Epithelial cell of proximal tubule (primary cell): ENCODE measurements at regions not wholly inside any gene's neighbourhood (a gene's known extent, or its start where the extent isn't known, plus 50 kb on each side); places are given as distances from the start of the nearest gene placed in this dataset.

ENCODE experiments used
- DNase-seq: peaks from one replicate; pipeline ENCODE4 v3.0.0-alpha.2; 2011; ENCODE audit warnings: low read depth
- H3K4me3 ChIP-seq: 2 replicates; pipeline ENCODE4 v1.5.1; 2011; ENCODE audit warnings: low read depth, mild to moderate bottlenecking, low read length
- TF ChIP-seq, protein P1 (sequence below): conservative IDR thresholded peaks from 2 replicates; pipeline ENCODE4 v1.5.1; 2012; ENCODE audit warnings: low read depth, mild to moderate bottlenecking, low read length

DNA sequence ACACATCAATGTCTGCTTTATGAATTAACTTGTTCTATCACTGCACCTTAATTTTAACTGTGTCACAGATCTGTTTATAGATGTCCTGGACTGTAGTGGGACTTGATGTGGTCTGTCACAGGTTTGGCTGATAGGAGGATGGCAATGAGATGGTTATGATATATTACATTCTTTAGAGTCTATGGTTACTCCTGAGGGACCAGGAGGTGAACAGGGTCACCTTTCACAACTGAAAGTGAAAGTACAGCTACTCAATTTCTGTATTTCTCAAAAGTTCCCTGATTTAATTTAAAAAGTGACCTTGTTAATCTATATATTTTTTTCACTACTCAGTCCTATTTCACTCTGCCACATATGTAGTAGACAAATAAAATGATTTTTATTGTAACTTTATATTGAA lies 1284.1 kb upstream of the GYPC start:
- DNase-seq: no peak
- H3K4me3 ChIP-seq: no peak overlapping the region
- TF ChIP-seq, protein P1, sequence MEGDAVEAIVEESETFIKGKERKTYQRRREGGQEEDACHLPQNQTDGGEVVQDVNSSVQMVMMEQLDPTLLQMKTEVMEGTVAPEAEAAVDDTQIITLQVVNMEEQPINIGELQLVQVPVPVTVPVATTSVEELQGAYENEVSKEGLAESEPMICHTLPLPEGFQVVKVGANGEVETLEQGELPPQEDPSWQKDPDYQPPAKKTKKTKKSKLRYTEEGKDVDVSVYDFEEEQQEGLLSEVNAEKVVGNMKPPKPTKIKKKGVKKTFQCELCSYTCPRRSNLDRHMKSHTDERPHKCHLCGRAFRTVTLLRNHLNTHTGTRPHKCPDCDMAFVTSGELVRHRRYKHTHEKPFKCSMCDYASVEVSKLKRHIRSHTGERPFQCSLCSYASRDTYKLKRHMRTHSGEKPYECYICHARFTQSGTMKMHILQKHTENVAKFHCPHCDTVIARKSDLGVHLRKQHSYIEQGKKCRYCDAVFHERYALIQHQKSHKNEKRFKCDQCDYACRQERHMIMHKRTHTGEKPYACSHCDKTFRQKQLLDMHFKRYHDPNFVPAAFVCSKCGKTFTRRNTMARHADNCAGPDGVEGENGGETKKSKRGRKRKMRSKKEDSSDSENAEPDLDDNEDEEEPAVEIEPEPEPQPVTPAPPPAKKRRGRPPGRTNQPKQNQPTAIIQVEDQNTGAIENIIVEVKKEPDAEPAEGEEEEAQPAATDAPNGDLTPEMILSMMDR: no peak

DNA sequence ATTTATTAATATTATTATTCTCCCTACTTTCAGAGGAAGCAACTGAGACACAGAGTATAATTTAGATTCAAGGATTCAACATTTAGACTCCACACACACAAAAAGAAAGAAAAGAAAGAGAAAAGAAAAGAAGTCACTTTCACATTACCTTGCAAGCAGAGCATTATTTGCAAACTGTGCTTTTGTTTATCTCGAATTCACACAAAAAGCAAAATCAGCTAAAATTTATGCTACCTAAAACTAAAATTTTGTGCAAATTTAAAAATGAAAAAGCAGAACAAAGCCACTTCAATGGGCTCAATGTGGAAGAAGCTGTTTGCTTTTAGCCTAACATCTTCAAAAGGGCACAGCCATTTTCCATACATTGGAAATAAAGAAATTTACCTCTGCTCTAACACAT lies 1282.7 kb upstream of the GYPC start:
- TF ChIP-seq, protein P1: no peak
- no peak for DNase-seq
- no peak overlapping the region for H3K4me3 ChIP-seq

DNA sequence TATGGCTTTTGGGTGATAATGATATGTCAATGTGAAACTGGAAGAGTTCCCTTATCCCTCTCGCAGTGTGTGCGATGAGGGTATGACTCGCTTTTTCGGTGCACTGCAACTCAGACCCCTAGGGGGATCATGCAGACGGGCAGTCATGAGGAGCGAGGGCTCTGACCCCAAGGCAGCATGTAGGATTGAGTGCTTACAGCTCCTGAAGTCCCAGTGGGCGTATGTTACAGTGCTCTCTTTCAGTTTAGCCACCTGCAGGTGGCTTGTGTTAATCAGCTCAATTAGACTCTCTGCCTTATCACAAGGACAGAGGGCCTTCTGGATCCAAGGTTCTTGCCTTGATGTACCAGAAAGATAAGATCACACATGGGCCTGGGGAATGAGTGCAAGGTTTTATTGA lies 1269.9 kb upstream of the GYPC start:
- H3K4me3 ChIP-seq: no peak overlapping the region
- DNase-seq: no peak
- TF ChIP-seq, protein P1: no peak

DNA sequence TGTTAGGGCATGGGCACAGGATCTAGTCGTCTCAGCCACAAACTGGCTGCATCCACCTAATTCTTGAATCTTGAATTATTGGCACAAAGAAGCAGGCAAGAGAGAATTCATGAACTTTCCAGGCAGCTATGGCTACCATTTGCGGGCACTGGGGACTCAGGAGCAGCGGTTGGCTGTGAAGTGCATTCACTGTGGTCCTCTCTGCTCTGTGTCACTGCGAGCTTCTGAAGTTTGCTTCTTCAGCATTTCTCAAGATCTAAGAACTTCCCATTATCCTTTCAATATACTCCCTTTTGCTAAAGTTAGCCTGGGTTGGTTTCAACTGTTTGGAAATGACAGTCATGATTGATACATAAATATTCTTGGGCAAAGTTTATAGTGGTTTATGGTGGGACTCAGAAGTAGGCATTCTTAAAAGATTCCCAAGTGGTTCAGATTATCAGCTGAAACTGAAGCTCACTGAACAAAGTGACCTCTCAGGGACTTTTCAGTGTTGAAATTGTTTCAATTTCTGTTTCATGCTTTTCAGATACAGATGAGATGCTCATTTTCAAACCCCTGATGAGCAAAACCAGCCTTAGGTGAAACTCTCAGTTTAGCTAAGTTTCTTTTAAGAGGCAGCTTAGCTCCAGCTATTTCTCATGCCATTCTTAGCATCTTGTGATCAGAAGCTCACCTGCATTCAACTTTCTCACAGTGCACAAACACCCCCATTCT lies 1258.3 kb upstream of the GYPC start:
- TF ChIP-seq, protein P1: no peak
- no peak overlapping the region for H3K4me3 ChIP-seq
- DNase-seq: no peak

DNA sequence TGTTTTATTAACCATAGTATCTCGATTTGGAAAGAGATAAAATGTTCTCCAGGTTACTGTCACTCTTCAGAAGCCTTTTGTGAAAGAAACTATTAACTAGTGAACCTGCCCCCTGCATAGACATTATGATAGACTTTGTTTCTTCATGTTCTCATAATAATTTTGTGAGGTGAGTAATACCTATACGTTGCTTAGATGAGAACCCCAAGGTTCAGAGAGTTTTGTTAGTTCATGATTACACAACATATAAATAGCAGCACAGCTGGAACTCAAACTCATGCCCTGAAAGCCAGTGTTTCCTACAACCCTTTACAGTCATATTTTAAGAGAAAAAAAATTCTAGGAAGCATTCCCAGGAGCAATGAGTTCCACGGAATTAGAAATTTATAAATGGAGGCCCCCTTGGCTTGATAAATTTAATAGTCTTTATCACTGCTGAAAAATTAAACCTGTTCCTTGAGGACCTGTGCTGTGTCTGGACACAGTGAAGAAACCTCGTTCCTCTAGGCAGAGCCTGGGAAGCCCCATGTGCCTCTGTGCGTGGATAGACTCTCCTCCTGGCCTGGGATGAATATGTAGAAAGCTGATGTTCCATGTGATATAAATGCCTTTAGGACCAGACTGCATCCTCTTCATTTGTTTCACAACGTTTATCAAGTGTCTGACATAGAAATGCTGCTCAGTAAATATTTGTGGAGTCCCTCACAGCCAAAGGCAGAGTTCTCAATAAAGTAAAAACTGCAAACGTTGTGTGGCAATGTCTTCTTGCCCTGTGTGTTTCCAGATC lies 1257.0 kb upstream of the GYPC start:
- TF ChIP-seq, protein P1: no peak
- DNase-seq: no peak
- no peak overlapping the region for H3K4me3 ChIP-seq

DNA sequence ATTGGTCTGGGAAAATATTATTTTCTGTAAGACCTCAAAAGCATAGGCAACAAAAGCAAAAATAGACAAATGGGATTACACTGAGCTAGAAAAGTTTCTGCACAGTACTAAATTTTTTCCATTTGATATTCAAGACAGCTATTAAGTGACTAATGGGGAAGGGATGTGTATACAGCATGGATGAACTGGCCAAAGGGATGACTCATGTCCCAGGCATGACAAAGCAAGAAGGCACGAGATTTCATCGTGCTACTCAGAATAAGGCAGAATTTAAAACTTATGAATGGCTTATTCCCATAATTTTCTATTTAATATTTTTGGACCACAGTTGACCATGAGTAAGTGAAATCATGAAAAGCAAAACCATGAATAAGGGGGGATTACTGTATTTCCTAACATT lies 1250.1 kb upstream of the GYPC start:
- TF ChIP-seq, protein P1: no peak
- peak; percentile 67 for DNase-seq
- no peak overlapping the region for H3K4me3 ChIP-seq
